ENCODE measurements at regions not wholly inside any gene's neighbourhood (a gene's known extent, or its start where the extent isn't known, plus 50 kb on each side); places are given as distances from the start of the nearest gene placed in this dataset.

GRCh38 chr4:164108971-164109370 is 614.5 kb downstream of the TMA16 start:
- H3K4ac ChIP-seq (ENCODE audit: low read depth, low read length), result no peak overlapping the region
- H2BK15ac ChIP-seq (ENCODE audit: low read depth, low read length), result no peak overlapping the region
- H2BK12ac ChIP-seq (ENCODE audit: insufficient read length, low read depth, low read length), result no peak overlapping the region
- Mint-ChIP-seq H3K4me3 (no peak overlapping the region), H3K9me3 (no peaks in the 10 kb centered on the region; a peak in 1 of 5 replicates), H3K4me1 (peaks cover 8 to 9% of the 10 kb centered on the region in 2 experiments), H3K27me3 (ENCODE audit: low read depth) (no peaks in the 10 kb centered on the region), H3K27ac (no peak overlapping the region), H3K36me3 (ENCODE audit: insufficient read depth in 1 of 3, low read depth in 3 of 3) (no peaks in the 10 kb centered on the region)
- H3K18ac ChIP-seq (ENCODE audit: insufficient read length, low read depth, low read length), result no peak overlapping the region
- H4K20me1 ChIP-seq (ENCODE audit: control insufficient read depth, insufficient read depth, insufficient read length), result no peaks in the 10 kb centered on the region
- no peak overlapping the region for H2BK120ac ChIP-seq (ENCODE audit: low read depth, low read length, poor library complexity, severe bottlenecking)
- H3K79me2 ChIP-seq (ENCODE audit: insufficient read depth, low read length), result no peaks in the 10 kb centered on the region
- no peak overlapping the region for H3K4me2 ChIP-seq (ENCODE audit: insufficient read depth, insufficient read length, low read length)
- no peaks in the 10 kb centered on the region for H3K9me3 ChIP-seq (ENCODE audit: control insufficient read depth, low read depth, low read length)
- H2AK5ac ChIP-seq (ENCODE audit: insufficient read length, low read length), result no peak overlapping the region
- H2AFZ ChIP-seq (ENCODE audit: low read length), result no peak overlapping the region
- no peak overlapping the region for H3T11ph ChIP-seq (ENCODE audit: low read length)
- no peak overlapping the region for H3K9ac ChIP-seq (ENCODE audit: extremely low read depth, insufficient read length, low read length)
- no peak for TF ChIP-seq CTCF (conservative IDR thresholded peaks at IDR 0.05)
- H3K56ac ChIP-seq (ENCODE audit: insufficient read length, low read depth, low read length), result no peak overlapping the region
- H3K27ac ChIP-seq (ENCODE audit: insufficient read length, low read depth, low read length), result no peak overlapping the region
- H3K4me1 ChIP-seq (ENCODE audit: insufficient read depth, low read length), result no peaks in the 10 kb centered on the region
- no peak overlapping the region for H2BK5ac ChIP-seq (ENCODE audit: insufficient read length, low read length)
- no peak overlapping the region for H4K5ac ChIP-seq (ENCODE audit: insufficient read length, low read depth, low read length)
- no peak overlapping the region for H3K23ac ChIP-seq (ENCODE audit: insufficient read length, low read depth, low read length)
- H3K23me2 ChIP-seq (ENCODE audit: insufficient read length, low read depth, low read length, poor library complexity, severe bottlenecking), result no peaks in the 10 kb centered on the region
- no CpG with 5 or more reads among the region's 2 CpGs for WGBS (ENCODE audit: extremely low coverage, insufficient read length, low lambda C conversion rate)
- H3K27me3 ChIP-seq (ENCODE audit: insufficient read depth, low read length), result no peaks in the 10 kb centered on the region
- H3K79me1 ChIP-seq (ENCODE audit: insufficient read depth, low read depth, low read length, poor library complexity, severe bottlenecking), result no peaks in the 10 kb centered on the region
- no peak overlapping the region for H2BK20ac ChIP-seq (ENCODE audit: low read depth, low read length, poor library complexity, severe bottlenecking)
- no peak overlapping the region for H4K91ac ChIP-seq (ENCODE audit: insufficient read length, low read depth, low read length)
- H4K8ac ChIP-seq (replicated peaks; ENCODE audit: insufficient read length, low read depth, low read length), result no peak overlapping the region
- DNase-seq, result no peak
- no peak overlapping the region for H3K14ac ChIP-seq (ENCODE audit: insufficient read depth, low read length)
